Panc1 (cell line): ENCODE measurements at regions not wholly inside any gene's neighbourhood (a gene's known extent, or its start where the extent isn't known, plus 50 kb on each side); places are given as distances from the start of the nearest gene placed in this dataset.
"Not testable (repeated sequence)": the region's sequence is repeated elsewhere in the genome, so short reads cannot be mapped to it uniquely, and the experiment has no call there.

ENCODE experiments used
- ATAC-seq: fragments of 200-7000 bp; cut with Tn5 transposase; 2 replicates; pipeline ENCODE4 v1.9.1; 2020; ENCODE audit warnings: mild to moderate bottlenecking, moderate library complexity
- BruUV-seq: library from RNA; stranded (reverse); fragments of 400-500 nt; replicated peaks from 2 replicates; lab custom pipeline; 2021; lab: Mats Ljungman, UMichigan
- CTCF ChIA-PET: fragments of 300-600 bp; sonication (Branson Sonifier 250); formaldehyde crosslinking; loops from one replicate; lab custom pipeline; 2022; ENCODE audit warnings: antibody characterized with exemption; lab: Charles Lee
- POLR2A ChIA-PET: fragments of 300-600 bp; sonication (Branson Sonifier 250); formaldehyde crosslinking; loops from one replicate; lab custom pipeline; 2022; ENCODE audit warnings: antibody characterized with exemption; lab: Charles Lee
- DNase-seq: peaks from one replicate; pipeline ENCODE4 v3.0.0-alpha.2; 2010; ENCODE audit warnings: low read depth, low spot score
- H3K27ac ChIP-seq: 2 replicates; pipeline ENCODE4 v1.5.1; 2011; ENCODE audit warnings: mild to moderate bottlenecking, low read length, inconsistent platforms
- H3K27me3 ChIP-seq: fragments of 200-500 bp; sonication (Bioruptor generic); 2 replicates; pipeline ENCODE4 v1.6.0; 2014; ENCODE audit warnings: low read length, inconsistent platforms; ENCODE audit not compliant: control insufficient read depth, insufficient read depth
- H3K36me3 ChIP-seq: fragments of 200-500 bp; sonication (Bioruptor generic); 2 replicates; pipeline ENCODE4 v1.5.1; 2014; ENCODE audit warnings: inconsistent platforms, mild to moderate bottlenecking, low read length, moderate library complexity; ENCODE audit not compliant: control insufficient read depth, insufficient read depth
- H3K4me1 ChIP-seq: 2 replicates; pipeline ENCODE4 v1.5.1; 2011; ENCODE audit warnings: inconsistent platforms, mild to moderate bottlenecking, low read length, moderate library complexity; ENCODE audit not compliant: control insufficient read depth, insufficient read depth
- H3K4me3 ChIP-seq, 2 experiments: 2 replicates each; pipeline ENCODE4 v1.5.1; 2011 to 2012; ENCODE audit warnings: low read depth in 2 of 2, low read length in 2 of 2, mild to moderate bottlenecking in 2 of 2, inconsistent platforms in 1 of 2, moderate library complexity in 1 of 2
- H3K9me3 ChIP-seq: fragments of 200-500 bp; sonication (Bioruptor generic); 2 replicates; pipeline ENCODE4 v1.5.1; 2014; ENCODE audit warnings: low read depth, mild to moderate bottlenecking, inconsistent platforms, low read length, moderate library complexity; ENCODE audit not compliant: control insufficient read depth, insufficient read depth
- CTCF ChIP-seq: fragments of 450-650 bp; IDR thresholded peaks from 2 replicates; pipeline ENCODE4 v1.5.1; 2017; ENCODE audit warnings: mild to moderate bottlenecking
- POLR2AphosphoS5 ChIP-seq: IDR thresholded peaks from 2 replicates; pipeline ENCODE4 v1.6.1; 2012; ENCODE audit warnings: mild to moderate bottlenecking, low read depth, low read length, moderate library complexity
- REST ChIP-seq, 2 experiments: IDR thresholded peaks; 2 replicates each; pipeline ENCODE4 v1.6.1; 2011 to 2012; ENCODE audit warnings: low read depth in 2 of 2, control low read depth in 1 of 2, low read length in 1 of 2, mild to moderate bottlenecking in 1 of 2, moderate library complexity in 1 of 2; ENCODE audit not compliant: insufficient read depth in 1 of 2
- SIN3A ChIP-seq: IDR thresholded peaks from 2 replicates; pipeline ENCODE4 v1.6.1; 2012; ENCODE audit warnings: low read depth, mild to moderate bottlenecking, low read length, moderate library complexity, borderline replicate concordance; ENCODE audit not compliant: insufficient read depth
- TCF7L2 ChIP-seq: IDR thresholded peaks from 2 replicates; pipeline ENCODE4 v1.6.1; 2011; ENCODE audit warnings: mild to moderate bottlenecking, low read depth, low read length, inconsistent platforms
- in situ Hi-C: cut with HindIII; loops from 2 replicates; pipeline ENCODE4 v1.10.0; 2016; ENCODE audit warnings: low sequenced_read_pairs, low pct_unique_long_range_greater_than_20kb
- intact Hi-C: fragments of 100-400 bp; cut with micrococcal nuclease; formaldehyde crosslinking; loops from one replicate; pipeline ENCODE4 v1.10.0; 2022; ENCODE audit not compliant: unreplicated experiment

GRCh38 chr15:62369454-62369853 lies 204.4 kb upstream of the C2CD4B start:
- BruUV-seq, result no TSS peak
- Histone ChIP-seq H3K9me3 (no peaks in the 10 kb centered on the region), H3K27ac (no peak overlapping the region), H3K27me3 (peaks cover 2% of the 10 kb centered on the region; the same call in 1 of the 2 replicates), H3K4me1 (no peaks in the 10 kb centered on the region), H3K36me3 (no peaks in the 10 kb centered on the region), H3K4me3 (no peak overlapping the region)
- DNase-seq (no peak), ATAC-seq (no peak)
- POLR2A ChIA-PET, result no interaction called here
- in situ Hi-C loops, result no loop called here
- intact Hi-C loops, result no loop called here
- no peak for TF ChIP-seq CTCF
- TF ChIP-seq TCF7L2, result no peak
- no peak for TF ChIP-seq REST (IDR thresholded peaks at IDR 0.05; ENCODE audit: insufficient read depth in 1 of 2, low read depth in 2 of 2, low read length in 1 of 2)
- no peak for TF ChIP-seq SIN3A
- TF ChIP-seq POLR2AphosphoS5, result no peak
- CTCF ChIA-PET, result no interaction called here

GRCh38 chr15:62371683-62372082 lies 206.6 kb upstream of the C2CD4B start:
- H3K36me3 ChIP-seq, H3K9me3 ChIP-seq, CTCF ChIA-PET, H3K27me3 ChIP-seq, H3K27ac ChIP-seq, in situ Hi-C loops, BruUV-seq, DNase-seq, ATAC-seq, POLR2A ChIA-PET, H3K4me1 ChIP-seq, H3K4me3 ChIP-seq, intact Hi-C loops: not testable (repeated sequence)

GRCh38 chr15:62377736-62378480 lies 212.8 kb upstream of the C2CD4B start:
- Histone ChIP-seq H3K27me3 (no peaks in the 10 kb centered on the region), H3K4me1 (no peaks in the 10 kb centered on the region), H3K27ac (no peak overlapping the region), H3K4me3 (no peak overlapping the region), H3K36me3 (no peaks in the 10 kb centered on the region), H3K9me3 (no peaks in the 10 kb centered on the region)
- in situ Hi-C loops, result no loop called here
- BruUV-seq, result no TSS peak
- ChIA-PET CTCF (no interaction called here), POLR2A (interaction anchor here (0.5 to 0.7 kb wide), 2 partner anchors 200 to 442 kb away, joined by 4 to 11 read pairs; no protein-coding TSS in a partner anchor)
- intact Hi-C loops, result no loop called here
- DNase-seq (no peak), ATAC-seq (no peak)
- no peak for TF ChIP-seq POLR2AphosphoS5
- no peak for TF ChIP-seq CTCF
- TF ChIP-seq SIN3A, result no peak
- no peak for TF ChIP-seq TCF7L2
- TF ChIP-seq REST (IDR thresholded peaks at IDR 0.05; ENCODE audit: insufficient read depth in 1 of 2, low read depth in 2 of 2, low read length in 1 of 2), result no peak
